Stomach (tissue), 4 donors: ENCODE measurements at regions not wholly inside any gene's neighbourhood (a gene's known extent, or its start where the extent isn't known, plus 50 kb on each side); places are given as distances from the start of the nearest gene placed in this dataset.

Experiments used
- POLR2A ChIP-seq, 4 donors: fragments of 450-650 bp; IDR thresholded peaks; one replicate each; pipeline ENCODE4 v1.6.1; 2016; ENCODE audit warnings: antibody characterized with exemption in 4 of 4, control low read depth in 2 of 4, mild to moderate bottlenecking in 1 of 4, moderate library complexity in 1 of 4
- TF ChIP-seq, protein P1 (sequence below), 7 experiments: fragments of 450-650 bp in 4 of 7; fragments of 200-600 bp in 3 of 7; sonication (generic) in 3 of 7; IDR thresholded peaks; one replicate each; pipeline ENCODE4 v1.5.1; 2016 to 2019; ENCODE audit warnings: antibody characterized with exemption in 7 of 7, control low read depth in 2 of 7, mild to moderate bottlenecking in 1 of 7

DNA sequence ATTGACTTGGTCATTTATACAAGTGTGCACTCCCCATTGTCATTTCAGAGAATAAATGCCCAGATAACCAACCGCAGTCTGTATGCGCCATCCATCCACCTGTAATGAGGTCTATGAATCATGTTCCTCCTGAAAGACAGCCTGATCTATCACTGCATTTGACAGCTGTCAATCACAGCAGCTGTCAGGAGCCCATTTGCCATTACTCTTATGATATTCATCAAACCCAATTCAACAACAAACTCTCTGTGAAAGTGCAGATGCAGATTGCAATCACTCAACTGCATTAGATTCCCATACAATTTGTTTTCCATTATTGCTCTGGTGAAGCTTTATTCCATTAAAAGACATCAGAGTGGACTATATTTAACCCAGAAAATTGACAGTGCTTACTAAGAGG lies 586.9 kb upstream of the KIRREL3 start:
- no peak for TF ChIP-seq POLR2A (IDR thresholded peaks at IDR 0.05)
- TF ChIP-seq, protein P1, sequence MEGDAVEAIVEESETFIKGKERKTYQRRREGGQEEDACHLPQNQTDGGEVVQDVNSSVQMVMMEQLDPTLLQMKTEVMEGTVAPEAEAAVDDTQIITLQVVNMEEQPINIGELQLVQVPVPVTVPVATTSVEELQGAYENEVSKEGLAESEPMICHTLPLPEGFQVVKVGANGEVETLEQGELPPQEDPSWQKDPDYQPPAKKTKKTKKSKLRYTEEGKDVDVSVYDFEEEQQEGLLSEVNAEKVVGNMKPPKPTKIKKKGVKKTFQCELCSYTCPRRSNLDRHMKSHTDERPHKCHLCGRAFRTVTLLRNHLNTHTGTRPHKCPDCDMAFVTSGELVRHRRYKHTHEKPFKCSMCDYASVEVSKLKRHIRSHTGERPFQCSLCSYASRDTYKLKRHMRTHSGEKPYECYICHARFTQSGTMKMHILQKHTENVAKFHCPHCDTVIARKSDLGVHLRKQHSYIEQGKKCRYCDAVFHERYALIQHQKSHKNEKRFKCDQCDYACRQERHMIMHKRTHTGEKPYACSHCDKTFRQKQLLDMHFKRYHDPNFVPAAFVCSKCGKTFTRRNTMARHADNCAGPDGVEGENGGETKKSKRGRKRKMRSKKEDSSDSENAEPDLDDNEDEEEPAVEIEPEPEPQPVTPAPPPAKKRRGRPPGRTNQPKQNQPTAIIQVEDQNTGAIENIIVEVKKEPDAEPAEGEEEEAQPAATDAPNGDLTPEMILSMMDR (IDR thresholded peaks at IDR 0.05) = no peak
